DOHH2 (cell line): ENCODE measurements at regions not wholly inside any gene's neighbourhood (a gene's known extent, or its start where the extent isn't known, plus 50 kb on each side); places are given as distances from the start of the nearest gene placed in this dataset.

ENCODE experiments used
- CTCF ChIP-seq: fragments of 200-600 bp; sonication (generic); IDR thresholded peaks from one replicate; pipeline ENCODE4 v1.5.1; 2014; ENCODE audit warnings: antibody characterized with exemption, mild to moderate bottlenecking, low read depth, low read length; ENCODE audit not compliant: poor library complexity, severe bottlenecking
- EZH2phosphoT487 ChIP-seq: fragments of 200-600 bp; sonication (generic); IDR thresholded peaks from 2 replicates; pipeline ENCODE4 v1.6.1; 2017; ENCODE audit warnings: borderline replicate concordance, mild to moderate bottlenecking, antibody characterized with exemption, low read length, moderate library complexity, mixed read lengths

- TF ChIP-seq CTCF, result no peak
- no peak for TF ChIP-seq EZH2phosphoT487
These were observed 86.7 kb downstream of the RMI2 start for GRCh38 chr16:11431915-11432465.
